ENCODE measurements at regions not wholly inside any gene's neighbourhood (a gene's known extent, or its start where the extent isn't known, plus 50 kb on each side); places are given as distances from the start of the nearest gene placed in this dataset.

DNA sequence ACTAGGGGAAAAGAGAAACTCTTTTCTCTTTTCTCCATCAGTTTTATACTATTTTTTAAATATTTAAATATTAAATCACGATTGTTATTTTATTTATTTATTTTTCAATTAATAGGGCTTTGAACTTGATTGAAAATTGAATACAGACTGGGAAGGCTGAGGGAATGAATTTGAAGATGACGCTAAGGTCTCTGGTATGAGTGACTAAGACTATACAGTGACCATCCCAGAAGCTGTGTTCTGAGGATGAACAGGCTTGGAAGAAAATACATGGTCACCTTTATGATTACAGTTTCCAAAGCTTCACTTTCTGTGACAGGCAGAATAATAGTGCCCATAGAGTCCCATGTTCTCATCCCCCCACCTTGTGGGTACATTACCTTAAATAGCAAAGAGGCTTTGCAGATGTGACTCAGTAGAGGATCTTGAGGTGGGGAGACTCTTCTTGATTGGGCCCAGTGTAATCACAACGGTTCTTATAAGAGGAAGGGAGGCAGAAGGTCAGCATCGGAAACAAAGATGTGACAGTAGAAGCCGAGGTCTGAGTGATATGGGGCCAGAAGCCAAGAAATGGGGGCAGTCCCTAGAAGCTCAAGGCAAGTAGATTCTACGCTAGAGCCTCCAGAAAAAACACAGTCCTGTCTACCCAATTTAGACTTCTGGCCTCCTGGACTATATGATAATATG lies 51.0 kb upstream of the LPP start:
- DNase-seq (ENCODE audit: low spot score): no peak

DNA sequence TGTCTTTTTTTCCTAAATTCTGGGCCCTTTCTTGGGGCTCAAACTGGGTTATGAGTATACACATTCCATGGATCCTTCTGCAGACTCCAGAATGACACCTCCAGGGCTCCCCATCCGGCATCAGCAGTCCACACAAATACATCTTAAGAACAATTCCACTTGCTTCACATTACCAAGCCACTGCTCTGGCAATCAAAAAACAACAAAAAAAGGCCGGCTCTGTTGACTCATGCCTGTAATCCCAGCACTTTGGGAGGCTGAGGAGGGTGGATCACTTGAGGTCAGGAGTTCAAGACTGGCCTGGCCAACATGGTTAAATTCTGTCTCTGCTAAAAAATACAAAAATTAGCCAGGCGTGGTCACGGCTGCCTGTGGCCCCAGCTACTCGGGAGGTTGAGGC lies 49.9 kb upstream of the LPP start:
- no peak for DNase-seq (ENCODE audit: low spot score)

All from COLO829 (cell line).